ENCODE measurements at regions not wholly inside any gene's neighbourhood (a gene's known extent, or its start where the extent isn't known, plus 50 kb on each side); places are given as distances from the start of the nearest gene placed in this dataset.

DNA sequence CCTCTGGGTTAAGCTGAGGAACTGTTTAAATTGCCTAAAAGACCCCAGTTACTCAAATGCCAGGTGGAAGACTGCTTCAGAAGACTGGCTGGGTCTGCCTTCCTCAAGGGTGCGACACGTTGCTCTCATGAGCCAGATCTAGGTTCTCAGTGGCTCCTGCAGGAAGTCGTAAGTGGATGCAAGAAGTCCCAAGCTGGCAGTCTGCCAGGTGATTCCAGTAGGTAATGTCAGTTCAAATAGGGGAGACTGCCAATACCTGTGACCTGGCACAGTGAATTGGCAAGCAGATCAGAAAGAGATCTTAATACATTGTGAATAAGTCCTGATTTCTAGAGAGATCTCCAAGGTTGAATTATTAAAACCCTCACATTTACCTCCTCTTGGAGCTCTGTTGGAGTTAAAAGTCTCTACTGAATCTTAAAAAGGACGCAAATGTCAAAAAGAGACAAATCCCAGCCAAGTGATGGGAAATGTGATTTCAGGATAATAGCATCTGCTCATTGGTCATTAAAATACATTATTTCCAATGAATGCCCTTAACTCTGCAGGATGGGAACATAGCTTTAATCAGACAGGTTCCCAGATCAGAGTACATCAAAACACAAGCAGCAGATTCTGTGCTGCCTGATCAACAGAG, 98.8 kb upstream of the FRMD6 start:
- DNase-seq, result no peak

DNA sequence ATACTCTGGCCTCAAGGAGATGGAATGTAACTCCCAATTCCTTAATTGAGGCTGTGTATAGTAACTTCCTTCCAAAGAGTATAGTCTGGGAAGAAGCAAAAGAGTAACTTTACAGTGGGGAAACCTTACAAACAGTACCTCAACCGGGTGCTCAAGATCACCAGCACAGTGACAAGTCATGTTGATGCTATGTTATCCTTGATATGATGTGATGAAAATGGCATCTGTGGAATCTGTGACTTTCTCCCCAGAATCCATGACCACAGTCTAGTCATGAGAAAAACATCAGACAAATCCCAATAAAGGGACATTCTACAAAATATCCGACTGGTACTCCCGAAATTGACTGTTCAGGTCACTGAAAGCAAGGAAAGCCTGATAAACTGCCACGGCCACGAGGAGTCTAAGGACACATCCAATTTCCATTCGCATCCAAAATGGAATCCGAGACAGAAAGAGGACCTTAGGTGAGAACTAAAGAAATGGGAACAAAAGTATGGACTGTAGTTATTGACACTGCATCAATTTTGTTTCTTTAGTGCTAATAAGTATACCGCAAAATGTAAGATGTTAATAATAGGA, 97.3 kb upstream of the FRMD6 start:
- no peak for DNase-seq

GRCh38 chr14:51554953-51555352, 96.8 kb upstream of the FRMD6 start:
- no peak for DNase-seq

- no peak for DNase-seq
Observed at GRCh38 chr14:51561141-51561540, 90.6 kb upstream of the FRMD6 start.

- DNase-seq, result no peak
Observed at GRCh38 chr14:51562816-51563215, 88.9 kb upstream of the FRMD6 start.

DNA sequence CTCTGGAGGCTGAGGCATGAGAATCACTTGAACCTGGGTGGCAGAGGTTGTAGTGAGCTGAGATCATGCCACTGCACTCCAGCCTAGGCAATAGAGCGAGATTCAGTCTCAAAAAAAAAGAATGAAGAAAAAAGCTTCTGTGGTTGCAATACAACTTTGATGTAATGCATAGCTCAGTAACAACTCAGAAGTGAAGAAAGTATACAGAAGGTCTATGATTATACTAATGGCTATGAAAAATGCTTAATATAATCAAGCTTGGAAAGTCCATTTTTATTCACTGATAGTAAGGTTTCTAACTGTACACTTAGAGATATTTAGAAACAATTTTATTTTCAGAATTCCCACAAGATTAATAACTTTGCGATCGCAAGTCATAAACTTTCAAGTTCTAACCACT, 88.2 kb upstream of the FRMD6 start:
- DNase-seq, result no peak

DNA sequence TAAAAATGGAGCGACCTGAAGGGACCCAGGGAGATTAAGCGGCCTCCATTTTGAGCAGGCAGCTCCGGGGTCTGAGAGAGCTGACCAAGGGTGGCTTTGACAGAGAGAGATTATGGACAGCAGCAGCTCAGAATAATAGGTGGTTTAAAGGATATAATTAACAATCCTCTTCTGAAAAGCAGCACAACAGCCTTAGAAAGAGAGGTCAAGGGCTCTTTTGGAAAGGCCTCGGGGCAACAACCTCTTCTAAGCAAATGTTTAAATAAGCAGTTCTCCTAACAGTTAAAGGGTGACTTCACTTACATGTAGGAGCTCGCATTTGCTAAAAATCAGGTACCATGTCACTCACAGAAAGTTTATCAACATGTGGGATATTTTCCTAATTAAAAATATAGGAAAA, 87.2 kb upstream of the FRMD6 start:
- no peak for DNase-seq

- no peak for DNase-seq
Observed at GRCh38 chr14:51564986-51565604, 86.6 kb upstream of the FRMD6 start.

DNA sequence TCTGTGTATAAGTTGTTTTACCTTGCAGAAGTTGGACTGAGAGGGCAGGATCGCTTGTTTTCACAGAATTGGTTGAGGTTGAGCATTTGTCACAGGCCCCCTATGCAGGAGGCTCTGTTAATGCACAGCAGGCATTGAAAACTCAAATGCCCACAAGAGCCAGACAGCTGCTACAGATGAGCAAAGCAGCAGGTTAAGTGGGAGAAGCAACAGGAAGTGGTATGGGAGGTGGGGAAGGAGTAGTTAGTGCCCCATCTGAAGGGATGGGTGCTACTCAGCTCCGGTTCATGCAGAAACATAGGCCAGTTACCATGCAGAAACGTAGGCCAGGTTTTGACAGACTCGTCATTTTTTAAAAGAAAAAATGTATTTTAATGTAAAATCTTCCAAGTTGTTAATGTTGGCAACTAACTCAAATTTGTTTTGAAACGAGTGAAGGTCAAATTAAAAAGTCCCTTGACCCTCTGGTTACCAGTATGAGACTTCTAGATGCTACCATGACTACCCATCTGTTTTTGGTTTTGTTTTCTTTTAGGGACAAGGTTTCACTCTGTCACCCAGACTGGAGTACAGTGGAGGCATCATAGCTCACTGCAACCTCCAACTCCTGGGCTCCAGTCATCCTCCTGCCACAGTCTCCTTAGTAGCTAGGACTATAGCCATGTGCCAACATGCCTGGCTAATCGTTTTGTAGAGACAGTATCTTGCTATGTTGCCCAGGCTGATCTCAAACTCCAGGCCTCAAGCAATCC, 84.7 kb upstream of the FRMD6 start:
- no peak for DNase-seq

GRCh38 chr14:51568366-51568765, 83.3 kb upstream of the FRMD6 start:
- DNase-seq, result no peak

GRCh38 chr14:51573607-51574006, 78.1 kb upstream of the FRMD6 start:
- no peak for DNase-seq

DNA sequence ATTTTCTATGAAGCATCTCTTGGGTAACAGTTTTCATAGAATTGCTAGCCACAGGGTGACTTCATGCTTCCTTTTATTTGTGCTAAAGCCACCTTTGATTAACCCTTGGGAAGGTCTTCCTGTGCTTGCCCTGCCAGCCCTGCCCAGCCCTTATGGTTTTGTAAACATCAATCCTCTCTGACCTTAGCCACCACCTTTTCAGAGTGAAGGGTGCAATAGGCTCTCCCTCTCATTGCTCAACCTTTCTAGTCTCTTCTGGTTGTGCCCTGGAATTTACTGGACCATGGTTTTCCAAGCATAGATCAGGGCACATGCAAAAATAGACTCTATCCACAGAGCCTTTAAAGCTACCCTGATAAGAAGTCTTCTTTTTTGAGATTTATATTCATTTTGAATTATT, 77.7 kb upstream of the FRMD6 start:
- DNase-seq, result no peak

DNA sequence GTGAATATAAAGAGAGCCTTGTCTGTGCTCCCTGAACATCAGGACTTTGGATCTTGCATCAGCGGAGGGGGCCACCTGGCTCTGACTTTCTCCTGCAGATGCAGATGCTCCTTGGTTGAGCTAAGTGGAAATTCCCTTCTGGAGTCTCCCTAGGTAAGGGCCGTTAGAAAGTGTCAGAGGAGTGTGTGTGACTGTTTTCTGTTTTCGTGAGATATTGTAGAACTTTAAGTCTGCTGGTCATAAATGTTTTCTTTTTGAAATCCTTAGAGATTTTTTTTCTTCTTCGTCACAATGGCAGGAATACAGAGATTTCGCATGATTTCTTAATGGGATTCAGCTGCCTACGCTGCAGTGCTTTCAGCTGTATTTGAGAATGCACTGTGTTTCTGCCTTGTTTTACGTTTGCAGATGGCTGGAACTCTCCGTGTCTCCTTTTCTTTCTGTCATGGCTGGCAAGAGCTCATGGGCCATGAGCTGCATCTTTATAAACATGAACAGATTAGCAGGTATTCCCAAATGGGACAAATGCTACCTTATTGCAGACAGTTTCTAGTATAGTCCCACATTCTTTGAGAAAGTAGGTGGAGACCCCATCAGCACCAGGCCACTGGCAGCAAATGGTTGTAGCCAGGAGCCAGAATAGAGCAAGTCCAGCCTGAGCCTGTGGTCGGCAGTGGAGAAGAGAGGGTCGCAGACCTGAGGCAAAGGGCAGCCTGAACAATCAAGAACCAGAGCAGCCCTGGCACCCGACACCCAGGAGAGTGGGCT, 76.2 kb upstream of the FRMD6 start:
- peak; percentile 45 for DNase-seq

DNA sequence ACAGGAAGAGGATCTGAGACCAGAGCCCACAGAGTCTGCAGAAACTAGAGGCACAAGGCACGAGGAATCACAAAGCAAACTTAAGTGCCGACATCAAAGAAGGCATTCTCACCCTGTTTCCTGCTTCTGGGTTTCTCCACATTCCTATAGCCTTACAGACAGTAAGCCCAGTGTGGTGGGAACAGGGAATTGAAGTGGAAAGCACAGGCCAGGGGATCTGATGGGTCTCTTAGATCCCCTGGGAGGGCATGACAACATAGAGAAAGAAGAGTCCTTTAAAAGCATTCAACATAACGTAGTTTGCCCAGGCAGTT, 75.6 kb upstream of the FRMD6 start:
- no peak for DNase-seq

DNA sequence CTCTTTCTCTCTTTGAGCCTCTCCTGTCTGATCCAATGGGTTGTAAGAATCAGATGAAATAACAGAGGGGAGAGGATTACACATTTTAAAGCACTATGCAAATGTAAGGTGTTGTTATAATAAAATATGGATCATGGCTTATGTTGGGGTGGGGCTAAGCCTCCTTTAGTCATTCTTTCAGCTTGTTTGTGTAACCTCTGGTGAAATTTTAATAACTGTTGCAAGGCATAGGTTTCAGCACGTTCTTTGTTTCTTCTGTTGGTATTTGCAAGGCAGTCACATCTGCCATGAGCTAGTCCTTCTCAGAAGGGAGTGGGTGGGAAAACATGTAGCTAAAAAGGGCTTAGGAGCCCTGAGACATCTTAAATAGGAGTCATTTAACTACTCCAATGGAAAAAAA, 74.8 kb upstream of the FRMD6 start:
- no peak for DNase-seq

- no peak for DNase-seq
Observed at GRCh38 chr14:51578853-51579252, 72.9 kb upstream of the FRMD6 start.

- DNase-seq, result no peak
Observed at GRCh38 chr14:51581017-51581881, 70.5 kb upstream of the FRMD6 start.

GRCh38 chr14:51582437-51582836, 69.3 kb upstream of the FRMD6 start:
- DNase-seq, result no peak

- no peak for DNase-seq
Observed at GRCh38 chr14:51585055-51585454, 66.7 kb upstream of the FRMD6 start.

GRCh38 chr14:51592836-51593235, 58.9 kb upstream of the FRMD6 start:
- DNase-seq, result no peak

GRCh38 chr14:51593397-51593796, 58.3 kb upstream of the FRMD6 start:
- no peak for DNase-seq

- DNase-seq, result no peak
Observed at GRCh38 chr14:51595881-51596455, 55.7 kb upstream of the FRMD6 start.
